ENCODE measurements at regions not wholly inside any gene's neighbourhood (a gene's known extent, or its start where the extent isn't known, plus 50 kb on each side); places are given as distances from the start of the nearest gene placed in this dataset.

DNA sequence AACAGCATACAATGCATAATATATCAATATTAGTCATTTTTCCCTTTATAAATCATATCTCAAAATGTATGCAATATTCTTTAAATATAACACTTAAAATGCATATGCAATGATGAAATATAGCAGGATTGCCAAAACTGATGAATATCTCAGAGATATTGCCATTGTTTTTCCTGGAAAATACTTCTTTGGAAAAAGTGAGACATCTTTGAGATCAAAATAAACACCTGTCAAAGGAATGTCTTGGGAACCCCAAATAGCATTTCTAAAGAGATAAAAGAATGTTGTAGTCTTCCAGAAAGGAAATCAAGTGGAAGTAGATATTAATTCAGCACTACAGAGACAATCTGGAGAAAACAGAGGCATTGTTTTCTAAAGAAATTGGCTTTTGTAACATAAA is 457.8 kb upstream of the UBE2E2 start:
- TF ChIP-seq PPARA (CRISPR knock-in tag; IDR thresholded peaks at IDR 0.05; ENCODE audit: borderline replicate concordance) (no peak), ARNTL (CRISPR knock-in tag; IDR thresholded peaks at IDR 0.05; ENCODE audit: borderline replicate concordance, low read depth) (no peak), ZFP3 (CRISPR knock-in tag; IDR thresholded peaks at IDR 0.05) (no peak), ZNF8 (CRISPR knock-in tag; IDR thresholded peaks at IDR 0.05) (no peak), OSR1 (CRISPR knock-in tag; IDR thresholded peaks at IDR 0.05) (no peak), ZFP30 (CRISPR knock-in tag; IDR thresholded peaks at IDR 0.05) (no peak), ZNF70 (CRISPR knock-in tag; IDR thresholded peaks at IDR 0.05) (no peak), ESRRG (CRISPR knock-in tag; IDR thresholded peaks at IDR 0.05) (no peak), ZC3H10 (CRISPR knock-in tag; IDR thresholded peaks at IDR 0.05) (no peak)
- TF ChIP-seq, protein P1, sequence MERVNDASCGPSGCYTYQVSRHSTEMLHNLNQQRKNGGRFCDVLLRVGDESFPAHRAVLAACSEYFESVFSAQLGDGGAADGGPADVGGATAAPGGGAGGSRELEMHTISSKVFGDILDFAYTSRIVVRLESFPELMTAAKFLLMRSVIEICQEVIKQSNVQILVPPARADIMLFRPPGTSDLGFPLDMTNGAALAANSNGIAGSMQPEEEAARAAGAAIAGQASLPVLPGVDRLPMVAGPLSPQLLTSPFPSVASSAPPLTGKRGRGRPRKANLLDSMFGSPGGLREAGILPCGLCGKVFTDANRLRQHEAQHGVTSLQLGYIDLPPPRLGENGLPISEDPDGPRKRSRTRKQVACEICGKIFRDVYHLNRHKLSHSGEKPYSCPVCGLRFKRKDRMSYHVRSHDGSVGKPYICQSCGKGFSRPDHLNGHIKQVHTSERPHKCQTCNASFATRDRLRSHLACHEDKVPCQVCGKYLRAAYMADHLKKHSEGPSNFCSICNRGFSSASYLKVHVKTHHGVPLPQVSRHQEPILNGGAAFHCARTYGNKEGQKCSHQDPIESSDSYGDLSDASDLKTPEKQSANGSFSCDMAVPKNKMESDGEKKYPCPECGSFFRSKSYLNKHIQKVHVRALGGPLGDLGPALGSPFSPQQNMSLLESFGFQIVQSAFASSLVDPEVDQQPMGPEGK (CRISPR knock-in tag; IDR thresholded peaks at IDR 0.05; ENCODE audit: borderline replicate concordance) = no peak

All from SK-N-SH treated with all-trans-retinoic acid at 6 μM for 48 hours (cell line).